Tibial nerve (tissue), 3 donors: ENCODE measurements at regions not wholly inside any gene's neighbourhood (a gene's known extent, or its start where the extent isn't known, plus 50 kb on each side); places are given as distances from the start of the nearest gene placed in this dataset.

ENCODE experiments used
- CTCF ChIP-seq, 5 experiments: fragments of 200-600 bp in 3 of 5; fragments of 450-650 bp in 2 of 5; sonication (generic) in 3 of 5; IDR thresholded peaks; one replicate each; pipeline ENCODE4 v1.5.1; 2016 to 2019; ENCODE audit warnings: antibody characterized with exemption in 5 of 5, mild to moderate bottlenecking in 3 of 5, moderate library complexity in 2 of 5
- POLR2A ChIP-seq, 2 donors: fragments of 450-650 bp; IDR thresholded peaks; one replicate each; pipeline ENCODE4 v1.6.1; 2017; ENCODE audit warnings: antibody characterized with exemption in 2 of 2, mild to moderate bottlenecking in 2 of 2, moderate library complexity in 2 of 2

GRCh38 chr5:124504081-124504916, 242.1 kb downstream of the ZNF608 start:
- TF ChIP-seq CTCF (IDR thresholded peaks at IDR 0.05) (no peak), POLR2A (IDR thresholded peaks at IDR 0.05) (no peak)
